GM12865 (cell line): ENCODE measurements at regions not wholly inside any gene's neighbourhood (a gene's known extent, or its start where the extent isn't known, plus 50 kb on each side); places are given as distances from the start of the nearest gene placed in this dataset.

Experiments
- DNase-seq: peaks from one replicate; pipeline ENCODE4 v3.0.0; 2010; ENCODE audit warnings: low read depth
- H3K4me3 ChIP-seq: 2 replicates; pipeline ENCODE4 v1.5.1; 2011; ENCODE audit warnings: mild to moderate bottlenecking, low read depth, low read length, control low read depth
- TF ChIP-seq, protein P1 (sequence below): IDR thresholded peaks from 2 replicates; pipeline ENCODE4 v1.5.1; 2011; ENCODE audit warnings: low read length, control low read depth, low read depth, inconsistent platforms; ENCODE audit not compliant: insufficient read depth; ENCODE audit errors: missing control alignments

DNA sequence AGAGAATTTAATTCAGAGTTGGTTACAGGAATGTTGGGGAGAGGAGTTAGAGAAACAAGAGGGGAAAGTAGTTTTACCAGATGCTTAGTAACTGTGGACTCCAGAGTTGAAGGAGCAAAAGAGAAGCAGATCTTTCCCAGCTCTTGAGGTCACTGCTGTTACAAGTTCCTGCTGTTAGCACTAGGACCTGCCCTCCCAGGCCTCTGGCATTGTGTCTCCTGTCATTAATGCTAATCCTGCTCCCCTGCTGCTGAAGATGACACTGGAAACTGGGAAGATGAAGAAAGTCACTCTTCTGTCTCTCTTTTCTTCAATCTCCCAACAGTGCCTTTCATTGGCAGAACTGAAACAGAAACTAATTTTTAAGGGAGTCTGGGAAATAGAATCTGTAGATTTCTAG, 845.6 kb downstream of the ADGRL2 start:
- TF ChIP-seq, protein P1, sequence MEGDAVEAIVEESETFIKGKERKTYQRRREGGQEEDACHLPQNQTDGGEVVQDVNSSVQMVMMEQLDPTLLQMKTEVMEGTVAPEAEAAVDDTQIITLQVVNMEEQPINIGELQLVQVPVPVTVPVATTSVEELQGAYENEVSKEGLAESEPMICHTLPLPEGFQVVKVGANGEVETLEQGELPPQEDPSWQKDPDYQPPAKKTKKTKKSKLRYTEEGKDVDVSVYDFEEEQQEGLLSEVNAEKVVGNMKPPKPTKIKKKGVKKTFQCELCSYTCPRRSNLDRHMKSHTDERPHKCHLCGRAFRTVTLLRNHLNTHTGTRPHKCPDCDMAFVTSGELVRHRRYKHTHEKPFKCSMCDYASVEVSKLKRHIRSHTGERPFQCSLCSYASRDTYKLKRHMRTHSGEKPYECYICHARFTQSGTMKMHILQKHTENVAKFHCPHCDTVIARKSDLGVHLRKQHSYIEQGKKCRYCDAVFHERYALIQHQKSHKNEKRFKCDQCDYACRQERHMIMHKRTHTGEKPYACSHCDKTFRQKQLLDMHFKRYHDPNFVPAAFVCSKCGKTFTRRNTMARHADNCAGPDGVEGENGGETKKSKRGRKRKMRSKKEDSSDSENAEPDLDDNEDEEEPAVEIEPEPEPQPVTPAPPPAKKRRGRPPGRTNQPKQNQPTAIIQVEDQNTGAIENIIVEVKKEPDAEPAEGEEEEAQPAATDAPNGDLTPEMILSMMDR: no peak
- no peak overlapping the region for H3K4me3 ChIP-seq
- no peak for DNase-seq

DNA sequence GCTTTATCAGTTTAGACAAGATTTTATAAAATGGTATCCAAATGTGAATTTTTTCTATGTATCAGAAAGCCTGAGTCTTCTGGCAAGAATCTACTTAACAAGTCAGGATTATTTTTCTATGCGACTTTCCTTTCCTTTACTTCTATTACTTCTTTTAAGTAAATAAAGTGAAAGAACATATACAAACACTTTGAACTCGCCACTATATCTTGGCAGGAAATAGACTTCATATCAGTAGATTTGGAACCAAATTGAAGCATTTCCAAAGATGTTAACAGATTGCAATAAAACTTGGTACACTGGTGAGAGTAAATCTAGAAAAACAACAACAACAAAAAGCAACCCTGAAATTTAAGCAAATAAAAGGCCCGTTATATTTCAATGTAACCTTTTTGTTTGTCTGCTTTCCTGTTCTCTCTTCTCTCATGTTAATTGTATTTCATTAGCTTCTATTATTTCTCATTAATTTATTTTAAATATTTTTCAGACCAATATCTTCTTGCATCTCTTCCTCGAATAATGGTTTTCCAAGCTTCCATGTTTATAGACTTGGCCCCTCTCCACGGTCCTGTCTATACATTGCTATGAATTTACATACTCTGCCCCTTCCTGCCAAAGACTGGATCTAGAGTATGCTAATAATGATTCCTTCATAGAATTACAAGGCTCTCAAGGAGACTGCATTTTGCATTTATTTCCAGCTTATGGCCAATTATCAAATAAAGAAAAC, 843.6 kb downstream of the ADGRL2 start:
- TF ChIP-seq, protein P1: no peak
- DNase-seq: no peak

DNA sequence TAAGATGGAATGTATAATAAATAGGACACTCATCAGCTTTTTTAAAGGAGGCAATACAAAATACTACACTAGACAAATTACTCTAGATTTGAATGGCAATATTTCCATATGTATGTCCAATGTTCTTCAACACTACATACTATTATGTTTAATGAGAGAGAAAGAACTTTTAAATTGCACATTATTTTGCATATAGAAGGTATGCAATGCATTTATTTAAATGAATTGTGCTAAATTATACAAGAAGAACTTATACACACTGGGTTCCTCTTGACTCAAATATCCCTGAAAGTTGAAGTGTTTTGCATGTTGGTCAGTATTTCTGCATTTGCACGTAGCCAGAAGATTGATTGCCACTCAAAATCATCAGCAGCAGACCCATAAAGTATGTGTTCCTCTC, 839.6 kb downstream of the ADGRL2 start:
- TF ChIP-seq, protein P1: no peak
- no peak for DNase-seq

More for the DNA sequence above, 843.6 kb downstream of the ADGRL2 start:
- H3K4me3 ChIP-seq: no peak overlapping the region

DNA sequence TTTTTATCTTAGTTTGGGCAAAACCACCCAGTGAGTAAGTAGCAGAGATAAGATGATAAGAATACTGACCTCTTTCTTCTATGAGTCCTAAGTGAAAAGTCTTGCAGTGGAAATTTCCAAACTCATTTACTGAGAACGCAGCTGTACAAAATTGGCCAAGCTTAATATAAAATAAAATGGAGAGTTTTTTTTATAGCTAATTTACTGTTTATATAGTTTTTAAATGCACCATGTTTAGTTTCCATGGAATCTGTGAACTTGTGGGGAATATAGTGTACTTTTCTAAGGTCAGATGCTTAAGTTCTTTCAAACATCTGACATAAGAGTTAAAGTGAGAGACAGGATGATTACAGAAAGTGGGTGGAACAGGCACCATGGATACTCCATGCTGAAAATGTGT, 833.5 kb downstream of the ADGRL2 start:
- DNase-seq: no peak
- TF ChIP-seq, protein P1: no peak
- H3K4me3 ChIP-seq: no peak overlapping the region

More for the DNA sequence above, 839.6 kb downstream of the ADGRL2 start:
- H3K4me3 ChIP-seq: no peak overlapping the region

DNA sequence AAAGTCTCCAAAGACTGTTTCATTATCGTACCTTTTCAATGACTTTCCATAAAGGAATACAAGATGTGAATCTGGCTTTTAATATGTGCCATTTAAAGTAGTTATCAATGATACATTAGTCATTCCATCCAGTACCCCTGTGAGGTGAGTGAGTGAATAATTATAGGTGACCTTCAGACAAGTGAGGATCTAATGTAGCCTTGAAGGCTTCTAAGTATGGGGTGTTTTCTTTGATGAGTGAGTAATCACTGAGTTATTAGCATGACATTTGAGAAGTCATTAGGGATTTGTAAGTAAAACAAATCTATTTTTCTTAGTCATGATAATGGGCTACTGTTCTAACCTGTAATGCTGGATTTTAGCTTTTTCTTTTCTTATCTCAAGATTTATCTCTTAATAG, 831.4 kb downstream of the ADGRL2 start:
- TF ChIP-seq, protein P1: no peak
- DNase-seq: no peak
- H3K4me3 ChIP-seq: no peak overlapping the region

DNA sequence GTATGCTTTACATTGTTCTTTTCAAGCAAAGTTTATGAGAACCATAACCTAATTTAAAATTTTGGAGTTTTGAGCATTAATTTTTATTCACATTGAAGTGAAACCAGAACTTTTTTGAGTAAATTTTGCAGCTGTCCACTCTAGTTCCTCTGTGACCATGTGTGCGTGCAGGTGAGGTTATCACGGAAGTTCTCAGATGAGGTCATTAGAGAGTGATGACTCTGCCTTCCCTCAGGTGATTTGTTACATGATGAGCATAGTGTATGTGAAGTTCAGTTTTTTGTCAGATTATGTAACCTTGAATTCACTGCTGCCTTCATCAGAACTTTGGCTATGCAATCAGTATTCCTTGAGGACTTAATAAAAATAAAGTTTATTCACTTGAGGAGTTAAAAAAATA, 828.2 kb downstream of the ADGRL2 start:
- TF ChIP-seq, protein P1: no peak
- DNase-seq: no peak
- H3K4me3 ChIP-seq: no peak overlapping the region

DNA sequence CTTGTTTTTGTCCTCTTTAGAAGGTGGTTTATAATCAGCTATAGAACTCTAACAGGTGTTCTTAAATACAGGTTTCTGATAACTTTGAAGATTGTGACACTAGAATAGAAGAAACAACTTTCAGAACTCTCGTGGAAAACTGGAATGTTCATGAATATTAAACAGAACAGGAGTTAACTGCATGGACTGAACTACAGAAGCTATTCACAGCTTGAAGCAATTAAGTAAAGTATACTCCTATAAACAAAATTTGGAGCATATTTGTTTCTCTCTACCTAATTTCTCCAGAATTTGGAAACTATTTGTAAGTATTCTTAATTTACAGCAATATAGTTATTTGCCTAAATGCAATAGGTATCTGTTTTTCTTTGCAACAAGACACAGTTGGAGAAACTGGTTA, 824.8 kb downstream of the ADGRL2 start:
- TF ChIP-seq, protein P1: no peak

More for the DNA sequence above, 824.8 kb downstream of the ADGRL2 start:
- H3K4me3 ChIP-seq: no peak overlapping the region
- DNase-seq: no peak
